GM23338 (cell line): ENCODE measurements at regions not wholly inside any gene's neighbourhood (a gene's known extent, or its start where the extent isn't known, plus 50 kb on each side); places are given as distances from the start of the nearest gene placed in this dataset.

ENCODE experiments used
- ATAC-seq: fragments of 200-7000 bp; cut with Tn5 transposase; 3 replicates; pipeline ENCODE4 v1.9.1; 2020
- DNase-seq: peaks from one replicate; pipeline ENCODE4 v3.0.0-alpha.2; 2015; ENCODE audit warnings: low spot score
- H2AFZ ChIP-seq: fragments of 200-600 bp; sonication (generic); 2 replicates; pipeline ENCODE4 v1.8.0; 2016; ENCODE audit warnings: antibody characterized with exemption, mild to moderate bottlenecking, moderate library complexity
- H3F3A ChIP-seq: fragments of 200-600 bp; sonication (generic); replicated peaks from 2 replicates; pipeline ENCODE4 v1.8.0; 2017; ENCODE audit warnings: antibody characterized with exemption, mixed run types, low read depth
- H3K27ac ChIP-seq: fragments of 200-600 bp; sonication (generic); 2 replicates; pipeline ENCODE4 v1.6.1; 2016; ENCODE audit warnings: low read depth
- H3K27me3 ChIP-seq: fragments of 200-600 bp; sonication (generic); 2 replicates; pipeline ENCODE4 v1.8.0; 2016; ENCODE audit warnings: mild to moderate bottlenecking, mixed run types, moderate library complexity; ENCODE audit not compliant: insufficient read depth
- H3K36me3 ChIP-seq: fragments of 200-600 bp; sonication (generic); 2 replicates; pipeline ENCODE4 v1.8.0; 2016; ENCODE audit warnings: mild to moderate bottlenecking; ENCODE audit not compliant: insufficient read depth
- H3K4me1 ChIP-seq: fragments of 200-600 bp; sonication (generic); 2 replicates; pipeline ENCODE4 v1.8.0; 2016; ENCODE audit warnings: mild to moderate bottlenecking, moderate library complexity; ENCODE audit not compliant: insufficient read depth
- H3K4me2 ChIP-seq: fragments of 200-600 bp; sonication (generic); 2 replicates; pipeline ENCODE4 v1.7.1; 2017; ENCODE audit warnings: mixed run types
- H3K4me3 ChIP-seq: fragments of 200-600 bp; sonication (generic); 2 replicates; pipeline ENCODE4 v1.6.1; 2016; ENCODE audit warnings: mixed run types
- H3K79me2 ChIP-seq: fragments of 200-600 bp; sonication (generic); replicated peaks from 2 replicates; pipeline ENCODE4 v1.8.0; 2017; ENCODE audit warnings: mild to moderate bottlenecking; ENCODE audit not compliant: insufficient read depth
- H3K9me2 ChIP-seq: fragments of 200-600 bp; sonication (generic); 2 replicates; pipeline ENCODE4 v1.8.0; 2017; ENCODE audit not compliant: insufficient read depth
- H4K20me1 ChIP-seq: fragments of 200-600 bp; sonication (generic); replicated peaks from 2 replicates; pipeline ENCODE4 v1.8.0; 2017; ENCODE audit warnings: mild to moderate bottlenecking; ENCODE audit not compliant: insufficient read depth
- H3K27ac Mint-ChIP-seq: 2 replicates; pipeline ENCODE4 v1.8.0; 2020; ENCODE audit warnings: inconsistent platforms, mild to moderate bottlenecking, moderate library complexity, mixed read lengths
- H3K27me3 Mint-ChIP-seq: 3 replicates; pipeline ENCODE4 v1.8.0; 2022; ENCODE audit warnings: low read depth, mild to moderate bottlenecking, moderate library complexity, mixed read lengths, inconsistent platforms; ENCODE audit not compliant: insufficient read depth, poor library complexity
- H3K36me3 Mint-ChIP-seq: 3 replicates; pipeline ENCODE4 v1.8.0; 2021; ENCODE audit warnings: low read depth, mild to moderate bottlenecking, inconsistent platforms, moderate library complexity, mixed read lengths
- H3K4me1 Mint-ChIP-seq: 3 replicates; pipeline ENCODE4 v1.8.0; 2020; ENCODE audit warnings: mild to moderate bottlenecking, inconsistent platforms, mixed read lengths
- H3K4me3 Mint-ChIP-seq: 3 replicates; pipeline ENCODE4 v1.8.0; 2021; ENCODE audit warnings: moderate library complexity, mild to moderate bottlenecking, inconsistent platforms, mixed read lengths
- H3K9me3 Mint-ChIP-seq: 3 replicates; pipeline ENCODE4 v1.8.0; 2020; ENCODE audit warnings: moderate library complexity, mild to moderate bottlenecking, inconsistent platforms, mixed read lengths
- CREB1 ChIP-seq: fragments of 250-450 bp; sonication (Bioruptor Pico); IDR thresholded peaks from 2 replicates; pipeline ENCODE4 v1.5.0; 2020; ENCODE audit warnings: low read depth, mild to moderate bottlenecking, moderate library complexity
- CTCF ChIP-seq, 2 experiments: fragments of 200-600 bp in 1 of 2; sonication (generic) in 1 of 2; conservative IDR thresholded peaks; 2 replicates each; pipeline versions ENCODE4 v1.5.1 to v1.6.1; 2016 to 2017; ENCODE audit warnings: antibody characterized with exemption in 2 of 2, low read depth in 2 of 2, mild to moderate bottlenecking in 2 of 2, moderate library complexity in 1 of 2
- ETS1 ChIP-seq: IDR thresholded peaks from 2 replicates; pipeline ENCODE4 v1.6.1; 2016; ENCODE audit warnings: antibody characterized with exemption
- EZH2 ChIP-seq: fragments of 200-600 bp; sonication (generic); IDR thresholded peaks from one replicate; pipeline ENCODE4 v1.8.0; 2017; ENCODE audit warnings: antibody characterized with exemption, mild to moderate bottlenecking, low read depth; ENCODE audit not compliant: unreplicated experiment
- EZH2phosphoT487 ChIP-seq: fragments of 200-600 bp; sonication (generic); IDR thresholded peaks from one replicate; pipeline ENCODE4 v1.8.1; 2018; ENCODE audit warnings: antibody characterized with exemption; ENCODE audit not compliant: unreplicated experiment
- JUNB ChIP-seq: IDR thresholded peaks from one replicate; pipeline ENCODE4 v1.6.1; 2016; ENCODE audit warnings: antibody characterized with exemption; ENCODE audit not compliant: unreplicated experiment
- NANOG ChIP-seq: IDR thresholded peaks from 2 replicates; pipeline ENCODE4 v1.6.1; 2016; ENCODE audit warnings: antibody characterized with exemption, borderline replicate concordance
- POLR2AphosphoS5 ChIP-seq: IDR thresholded peaks from 2 replicates; pipeline ENCODE4 v1.6.1; 2016; ENCODE audit warnings: antibody characterized with exemption, low read depth
- REST ChIP-seq: IDR thresholded peaks from one replicate; pipeline ENCODE4 v1.6.1; 2018; ENCODE audit warnings: antibody characterized with exemption; ENCODE audit not compliant: unreplicated experiment
- STAT1 ChIP-seq: IDR thresholded peaks from one replicate; pipeline ENCODE4 v1.6.1; 2016; ENCODE audit warnings: antibody characterized with exemption; ENCODE audit not compliant: unreplicated experiment
- ZNF114 ChIP-seq: fragments of 250-450 bp; sonication (Bioruptor Pico); IDR thresholded peaks from 2 replicates; pipeline ENCODE4 v1.5.0; 2020; ENCODE audit warnings: mild to moderate bottlenecking, moderate library complexity
- ZNF331 ChIP-seq: fragments of 250-450 bp; sonication (Bioruptor Pico); IDR thresholded peaks from 2 replicates; pipeline ENCODE4 v1.5.0; 2020; ENCODE audit warnings: low read depth, mild to moderate bottlenecking, moderate library complexity
- ZNF462 ChIP-seq: fragments of 250-450 bp; sonication (Bioruptor Pico); IDR thresholded peaks from 2 replicates; pipeline ENCODE4 v1.5.0; 2020; ENCODE audit warnings: mild to moderate bottlenecking, moderate library complexity

- H3K27ac ChIP-seq = no peak overlapping the region
- H3K36me3 ChIP-seq = no peaks in the 10 kb centered on the region
- Mint-ChIP-seq H3K27ac (no peak overlapping the region), H3K4me3 (no peak overlapping the region), H3K9me3 (peaks cover 2% of the 10 kb centered on the region; the same call in 2 of the 3 replicates), H3K27me3 (no peaks in the 10 kb centered on the region), H3K36me3 (no peaks in the 10 kb centered on the region), H3K4me1 (no peaks in the 10 kb centered on the region)
- H3K9me2 ChIP-seq = no peaks in the 10 kb centered on the region
- TF ChIP-seq EZH2phosphoT487 = no peak
- TF ChIP-seq ETS1 = no peak
- TF ChIP-seq CREB1 (CRISPR knock-in tag) = no peak
- no peak for TF ChIP-seq ZNF331 (CRISPR knock-in tag)
- no peak for TF ChIP-seq POLR2AphosphoS5
- no peak for TF ChIP-seq JUNB
- no peak for TF ChIP-seq CTCF (conservative IDR thresholded peaks at IDR 0.05; ENCODE audit: low read depth in 2 of 2)
- no peak for TF ChIP-seq NANOG
- TF ChIP-seq STAT1 = no peak
- TF ChIP-seq EZH2 = no peak
- no peak for TF ChIP-seq ZNF462 (CRISPR knock-in tag)
- no peak for TF ChIP-seq ZNF114 (CRISPR knock-in tag)
- TF ChIP-seq REST = no peak
- H2AFZ ChIP-seq = no peak overlapping the region
- H3K4me2 ChIP-seq = no peak overlapping the region
- ATAC-seq = no peak
- H4K20me1 ChIP-seq = no peaks in the 10 kb centered on the region
- no peaks in the 10 kb centered on the region for H3F3A ChIP-seq
- H3K27me3 ChIP-seq = no peaks in the 10 kb centered on the region
- H3K79me2 ChIP-seq = no peaks in the 10 kb centered on the region
- no peak for DNase-seq
- no peaks in the 10 kb centered on the region for H3K4me1 ChIP-seq
- no peak overlapping the region for H3K4me3 ChIP-seq
These were observed 56.0 kb upstream of the CDX4 start for GRCh38 chrX:73390628-73391567.
